ENCODE measurements at regions not wholly inside any gene's neighbourhood (a gene's known extent, or its start where the extent isn't known, plus 50 kb on each side); places are given as distances from the start of the nearest gene placed in this dataset.

GRCh38 chr4:170423137-170423536 is 333.4 kb upstream of the AADAT start:
- no peak for TF ChIP-seq MXI1 (conservative IDR thresholded peaks at IDR 0.05; ENCODE audit: poor library complexity, severe bottlenecking)
- no peak for TF ChIP-seq POLR2AphosphoS5 (IDR thresholded peaks at IDR 0.05)
- no peak for TF ChIP-seq RAD21 (conservative IDR thresholded peaks at IDR 0.05)
- TF ChIP-seq SMC3 (conservative IDR thresholded peaks at IDR 0.05; ENCODE audit: poor library complexity), result no peak
- TF ChIP-seq REST (IDR thresholded peaks at IDR 0.05; ENCODE audit: borderline replicate concordance), result no peak
- TF ChIP-seq EP300 (conservative IDR thresholded peaks at IDR 0.05; ENCODE audit: poor library complexity, severe bottlenecking), result no peak
- Histone ChIP-seq H3K27ac (ENCODE audit: low read length) (no peak overlapping the region), H3K79me2 (replicated peaks; ENCODE audit: insufficient read depth, low read length) (no peaks in the 10 kb centered on the region)

GRCh38 chr4:170420255-170420693 is 330.5 kb upstream of the AADAT start:
- Histone ChIP-seq H3K36me3 (ENCODE audit: insufficient read depth, low read length) (no peaks in the 10 kb centered on the region), H3K4me3 (ENCODE audit: low read length) (no peak overlapping the region), H3F3A (ENCODE audit: insufficient read depth, low read length, poor library complexity, severe bottlenecking) (no peaks in the 10 kb centered on the region), H4K20me1 (ENCODE audit: insufficient read depth) (no peaks in the 10 kb centered on the region), H2AFZ (ENCODE audit: low read depth, low read length) (no peak overlapping the region), H3K27ac (ENCODE audit: low read length) (no peak overlapping the region), H3K9me2 (ENCODE audit: insufficient read depth, low read length) (no peaks in the 10 kb centered on the region), H3K79me2 (replicated peaks; ENCODE audit: insufficient read depth, low read length) (no peaks in the 10 kb centered on the region), H3K4me2 (ENCODE audit: low read length) (no peak overlapping the region), H3K9me3 (ENCODE audit: low read length) (no peaks in the 10 kb centered on the region), H3K9ac (ENCODE audit: low read length) (no peak overlapping the region), H3K27me3 (ENCODE audit: insufficient read depth, low read depth, low read length) (no peaks in the 10 kb centered on the region)
- no peak for TF ChIP-seq RAD21 (conservative IDR thresholded peaks at IDR 0.05)
- TF ChIP-seq MXI1 (conservative IDR thresholded peaks at IDR 0.05; ENCODE audit: poor library complexity, severe bottlenecking), result no peak

More at GRCh38 chr4:170423137-170423536, 333.4 kb upstream of the AADAT start:
- H3K9me2 ChIP-seq (ENCODE audit: insufficient read depth, low read length), result no peaks in the 10 kb centered on the region
- H3K9me3 ChIP-seq (ENCODE audit: low read length), result no peaks in the 10 kb centered on the region
- no peak overlapping the region for H2AFZ ChIP-seq (ENCODE audit: low read depth, low read length)
- no peaks in the 10 kb centered on the region for H3F3A ChIP-seq (ENCODE audit: insufficient read depth, low read length, poor library complexity, severe bottlenecking)
- H3K36me3 ChIP-seq (ENCODE audit: insufficient read depth, low read length), result no peaks in the 10 kb centered on the region
- H3K4me2 ChIP-seq (ENCODE audit: low read length), result no peak overlapping the region
- no peak overlapping the region for H3K9ac ChIP-seq (ENCODE audit: low read length)
- H3K4me3 ChIP-seq (ENCODE audit: low read length), result no peak overlapping the region
- no peaks in the 10 kb centered on the region for H4K20me1 ChIP-seq (ENCODE audit: insufficient read depth)
- no peaks in the 10 kb centered on the region for H3K27me3 ChIP-seq (ENCODE audit: insufficient read depth, low read depth, low read length)

- Histone ChIP-seq H3K9me2 (ENCODE audit: insufficient read depth, low read length) (no peaks in the 10 kb centered on the region), H3K27me3 (ENCODE audit: insufficient read depth, low read depth, low read length) (no peaks in the 10 kb centered on the region), H4K20me1 (ENCODE audit: insufficient read depth) (no peaks in the 10 kb centered on the region), H3K36me3 (ENCODE audit: insufficient read depth, low read length) (no peaks in the 10 kb centered on the region), H2AFZ (ENCODE audit: low read depth, low read length) (no peak overlapping the region), H3K4me2 (ENCODE audit: low read length) (no peak overlapping the region), H3F3A (ENCODE audit: insufficient read depth, low read length, poor library complexity, severe bottlenecking) (no peaks in the 10 kb centered on the region), H3K27ac (ENCODE audit: low read length) (no peak overlapping the region), H3K79me2 (replicated peaks; ENCODE audit: insufficient read depth, low read length) (no peaks in the 10 kb centered on the region), H3K9ac (ENCODE audit: low read length) (no peak overlapping the region), H3K4me3 (ENCODE audit: low read length) (no peak overlapping the region), H3K9me3 (ENCODE audit: low read length) (no peaks in the 10 kb centered on the region)
- no peak for TF ChIP-seq MXI1 (conservative IDR thresholded peaks at IDR 0.05; ENCODE audit: poor library complexity, severe bottlenecking)
- no peak for TF ChIP-seq RAD21 (conservative IDR thresholded peaks at IDR 0.05)
These were observed 325.2 kb upstream of the AADAT start for GRCh38 chr4:170414961-170415360.

- H3K4me2 ChIP-seq (ENCODE audit: low read length), result no peak overlapping the region
- no peaks in the 10 kb centered on the region for H3K36me3 ChIP-seq (ENCODE audit: insufficient read depth, low read length)
- H3K79me2 ChIP-seq (replicated peaks; ENCODE audit: insufficient read depth, low read length), result no peaks in the 10 kb centered on the region
- H4K20me1 ChIP-seq (ENCODE audit: insufficient read depth), result no peaks in the 10 kb centered on the region
- TF ChIP-seq POLR2AphosphoS5 (IDR thresholded peaks at IDR 0.05) (no peak), RAD21 (conservative IDR thresholded peaks at IDR 0.05) (no peak), EP300 (conservative IDR thresholded peaks at IDR 0.05; ENCODE audit: poor library complexity, severe bottlenecking) (no peak), CTCF (IDR thresholded peaks at IDR 0.05; ENCODE audit: poor library complexity, severe bottlenecking) (no peak), TAF1 (IDR thresholded peaks at IDR 0.05; ENCODE audit: low read depth) (no peak)
- no peaks in the 10 kb centered on the region for H3F3A ChIP-seq (ENCODE audit: insufficient read depth, low read length, poor library complexity, severe bottlenecking)
- no peak overlapping the region for H2AFZ ChIP-seq (ENCODE audit: low read depth, low read length)
- H3K9me2 ChIP-seq (ENCODE audit: insufficient read depth, low read length), result no peaks in the 10 kb centered on the region
- no peaks in the 10 kb centered on the region for H3K27me3 ChIP-seq (ENCODE audit: insufficient read depth, low read depth, low read length)
- H3K4me3 ChIP-seq (ENCODE audit: low read length), result no peak overlapping the region
- H3K27ac ChIP-seq (ENCODE audit: low read length), result no peak overlapping the region
- H3K9ac ChIP-seq (ENCODE audit: low read length), result no peak overlapping the region
- no peaks in the 10 kb centered on the region for H3K9me3 ChIP-seq (ENCODE audit: low read length)
These were observed 324.6 kb upstream of the AADAT start for GRCh38 chr4:170414360-170414759.
